GM18517 (cell line): ENCODE measurements at regions not wholly inside any gene's neighbourhood (a gene's known extent, or its start where the extent isn't known, plus 50 kb on each side); places are given as distances from the start of the nearest gene placed in this dataset.
"Not testable (repeated sequence)": the region's sequence is repeated elsewhere in the genome, so short reads cannot be mapped to it uniquely, and the experiment has no call there.

Experiments used
- ATAC-seq: cut with Tn5 transposase; IDR thresholded peaks from one replicate; pipeline ENCODE4 v1.9.1; 2021; ENCODE audit warnings: mild to moderate bottlenecking, moderate library complexity; ENCODE audit not compliant: unreplicated experiment

DNA sequence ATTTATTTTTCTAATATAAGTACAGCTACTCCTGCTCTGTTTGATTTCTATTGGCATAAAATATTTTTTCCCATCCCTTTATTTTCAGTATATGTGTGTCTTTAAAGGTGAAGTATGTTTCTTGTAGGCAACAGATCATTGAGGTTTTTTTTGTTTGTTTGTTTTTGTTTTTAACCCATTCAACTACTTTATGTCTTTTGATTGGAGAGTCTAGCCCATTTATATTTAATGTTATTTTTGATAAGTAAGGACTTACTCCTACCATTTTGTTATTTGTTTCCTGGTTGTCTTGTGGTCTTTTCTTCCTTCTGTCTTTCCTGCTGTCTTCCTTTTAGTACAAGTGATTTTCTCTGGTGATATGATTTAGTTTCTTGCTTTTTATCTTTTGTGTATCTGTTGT lies 285.1 kb upstream of the PROX1 start:
- no peak for ATAC-seq

DNA sequence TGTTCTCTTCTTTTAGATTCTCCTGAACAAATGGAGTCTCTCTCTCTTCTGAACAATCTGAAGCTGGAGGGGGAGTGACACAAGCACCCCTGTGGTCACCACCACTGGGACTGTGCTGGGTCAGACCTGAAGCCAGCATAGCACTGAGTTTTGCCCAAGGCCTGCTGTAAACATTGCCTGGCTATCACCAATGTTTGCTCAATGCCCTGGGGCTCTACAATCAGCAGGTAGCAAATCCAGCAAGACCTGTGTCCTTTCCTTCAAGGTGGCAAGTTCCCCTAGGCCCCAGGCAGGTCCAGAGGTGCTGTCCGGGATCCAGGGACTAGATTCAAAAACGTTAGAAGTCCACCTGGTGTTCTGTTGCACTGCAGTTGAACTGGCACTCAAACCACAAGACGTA lies 282.8 kb upstream of the PROX1 start:
- no peak for ATAC-seq

DNA sequence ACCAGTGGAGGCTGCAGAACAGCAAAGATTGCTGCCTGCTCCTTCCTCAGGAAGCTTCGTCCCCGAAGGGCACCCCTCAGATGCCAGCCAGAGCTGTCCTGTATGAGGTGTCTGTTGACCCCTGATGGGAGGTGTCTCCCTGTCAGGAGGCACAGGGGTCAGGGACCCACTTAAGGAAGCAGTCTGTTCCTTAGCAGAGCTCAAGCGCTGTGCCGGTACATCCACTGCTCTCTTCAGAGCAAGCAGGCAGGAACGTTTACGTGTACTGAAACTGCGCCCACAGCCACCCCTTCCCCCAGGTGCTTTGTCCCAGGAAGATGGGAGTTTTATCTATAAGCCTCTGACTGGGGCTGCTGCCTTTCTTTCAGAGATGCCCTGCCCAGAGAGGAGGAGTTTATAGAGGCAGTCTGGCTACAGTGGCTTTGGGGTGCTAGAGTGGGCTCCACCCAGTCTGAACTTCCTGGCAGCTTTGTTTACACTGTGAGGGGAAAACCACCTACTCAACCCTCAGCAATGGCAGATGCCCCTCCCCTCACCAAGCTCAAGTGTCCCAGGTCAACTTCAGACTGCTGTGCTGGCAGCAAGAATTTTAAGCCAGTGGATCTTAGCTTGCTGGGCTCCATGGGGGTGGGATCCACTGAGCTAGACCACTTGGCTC lies 275.8 kb upstream of the PROX1 start:
- not testable (repeated sequence) for ATAC-seq

- no peak for ATAC-seq
Observed at GRCh38 chr1:213714645-213715044, 273.1 kb upstream of the PROX1 start.

GRCh38 chr1:213715182-213715581 lies 272.6 kb upstream of the PROX1 start:
- ATAC-seq, result no peak

DNA sequence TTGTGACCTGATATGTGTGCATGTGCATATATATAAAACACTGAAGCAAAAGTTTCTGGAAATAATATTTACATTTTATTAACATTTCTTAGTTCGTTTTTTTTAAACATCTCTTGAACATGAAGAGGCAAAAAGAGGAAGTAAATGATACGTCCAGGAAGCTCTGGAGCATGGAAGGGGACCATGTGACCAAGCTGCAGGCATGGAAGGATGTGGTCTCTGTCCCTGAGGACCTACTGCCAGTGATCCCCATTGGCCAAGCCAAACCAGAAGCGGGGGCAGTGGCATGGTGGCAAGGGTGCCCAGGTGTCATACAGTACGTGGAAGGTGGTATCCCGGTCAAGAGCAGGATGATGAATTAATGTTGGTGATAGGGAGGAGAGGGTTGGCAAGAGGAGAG lies 268.3 kb upstream of the PROX1 start:
- no peak for ATAC-seq

- ATAC-seq, result no peak
Observed at GRCh38 chr1:213720032-213720431, 267.7 kb upstream of the PROX1 start.

- ATAC-seq, result no peak
Observed at GRCh38 chr1:213723187-213723586, 264.6 kb upstream of the PROX1 start.

DNA sequence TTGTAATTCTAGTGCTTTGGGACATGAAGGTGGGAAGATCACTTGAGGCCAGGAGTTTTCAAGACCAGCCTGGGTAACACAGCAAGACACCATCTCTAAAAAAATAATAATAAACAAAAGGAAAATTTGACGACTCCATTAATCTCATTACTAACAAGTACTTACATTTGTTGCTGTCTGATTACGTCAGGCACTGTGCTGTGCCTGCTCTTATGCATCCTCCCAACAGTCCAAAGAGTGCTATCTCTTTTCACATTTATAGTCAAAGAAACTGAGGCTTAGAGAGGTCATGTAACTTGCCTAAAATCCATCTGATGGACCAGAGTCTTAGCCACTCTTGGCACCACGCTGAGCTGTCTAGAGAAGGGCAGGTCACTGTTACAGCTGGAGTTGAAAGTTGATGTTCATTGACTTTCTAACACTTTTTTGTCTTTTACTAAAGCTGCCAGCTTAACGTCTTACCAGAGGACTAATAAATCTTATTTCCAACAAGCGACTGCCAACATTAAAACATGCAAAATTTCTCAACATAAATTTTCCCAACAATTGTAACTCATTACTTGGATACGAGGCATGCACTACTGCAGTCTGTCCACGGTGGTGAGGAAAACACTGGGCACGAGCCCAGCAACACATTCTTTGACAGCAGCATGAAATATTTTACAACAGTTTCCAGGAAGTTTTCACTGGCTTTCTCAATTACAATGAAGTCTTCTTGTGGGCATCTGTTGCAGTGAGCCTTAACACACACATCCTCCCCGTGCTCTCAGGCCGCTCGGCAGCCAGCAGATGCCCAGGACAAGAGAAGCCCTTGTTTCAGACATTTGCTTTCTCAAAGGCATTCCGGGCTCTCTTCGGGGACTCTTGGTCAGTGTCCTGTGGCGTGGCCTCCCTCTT lies 262.9 kb upstream of the PROX1 start:
- ATAC-seq, result no peak

GRCh38 chr1:213727853-213728592 lies 259.8 kb upstream of the PROX1 start:
- ATAC-seq, result no peak

GRCh38 chr1:213728593-213729536 lies 258.9 kb upstream of the PROX1 start:
- no peak for ATAC-seq

DNA sequence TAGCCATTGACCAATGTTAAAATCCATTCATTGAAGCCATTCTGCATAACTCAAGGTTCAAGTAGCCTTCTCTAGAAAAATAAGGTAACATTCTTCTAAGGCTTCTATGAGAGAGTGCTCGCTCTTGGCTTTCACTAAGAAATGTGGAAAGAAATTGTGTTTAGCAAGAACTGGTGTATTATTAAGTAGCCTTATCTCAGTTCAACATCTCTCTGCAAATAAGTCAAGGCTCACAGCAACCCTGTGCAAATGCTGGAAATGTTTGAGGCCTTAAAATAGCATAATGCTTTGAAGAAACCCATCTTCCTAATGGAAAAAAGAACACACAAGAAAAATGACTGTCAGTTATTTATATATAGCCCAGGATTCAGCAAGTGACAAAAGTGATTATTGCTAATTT lies 254.1 kb upstream of the PROX1 start:
- ATAC-seq, result no peak

DNA sequence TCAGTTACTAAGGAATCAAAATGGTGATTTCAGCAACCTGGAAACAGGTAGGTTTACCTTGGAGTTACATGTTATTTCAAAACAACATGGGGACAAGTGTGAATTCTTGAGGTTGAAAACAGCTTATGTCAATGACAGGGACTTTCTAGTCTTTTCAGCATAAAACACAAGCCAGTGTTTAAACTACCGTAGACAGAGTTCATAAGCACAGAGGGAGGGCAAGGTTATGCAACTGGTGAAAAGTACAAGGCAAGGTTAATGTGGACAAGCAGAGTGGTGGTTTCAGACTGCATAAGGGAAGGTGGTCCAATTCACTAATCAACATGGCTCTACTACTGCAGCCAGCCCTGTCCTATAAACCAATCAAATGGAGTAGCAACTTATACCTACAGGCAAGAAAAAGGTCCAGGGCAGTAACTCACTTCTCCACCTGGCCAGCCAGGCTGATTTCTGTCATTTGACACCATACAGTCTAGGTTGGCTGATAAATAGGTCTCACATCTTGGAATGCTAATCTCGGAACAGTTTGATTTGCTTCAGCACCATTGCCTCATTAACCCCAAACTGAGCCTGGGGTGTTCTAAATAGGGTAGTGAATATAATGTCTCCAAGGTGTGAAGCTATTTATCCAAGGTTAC lies 250.3 kb upstream of the PROX1 start:
- ATAC-seq, result no peak

GRCh38 chr1:213738658-213739057 lies 249.1 kb upstream of the PROX1 start:
- no peak for ATAC-seq

- no peak for ATAC-seq
Observed at GRCh38 chr1:213742992-213743391, 244.8 kb upstream of the PROX1 start.

DNA sequence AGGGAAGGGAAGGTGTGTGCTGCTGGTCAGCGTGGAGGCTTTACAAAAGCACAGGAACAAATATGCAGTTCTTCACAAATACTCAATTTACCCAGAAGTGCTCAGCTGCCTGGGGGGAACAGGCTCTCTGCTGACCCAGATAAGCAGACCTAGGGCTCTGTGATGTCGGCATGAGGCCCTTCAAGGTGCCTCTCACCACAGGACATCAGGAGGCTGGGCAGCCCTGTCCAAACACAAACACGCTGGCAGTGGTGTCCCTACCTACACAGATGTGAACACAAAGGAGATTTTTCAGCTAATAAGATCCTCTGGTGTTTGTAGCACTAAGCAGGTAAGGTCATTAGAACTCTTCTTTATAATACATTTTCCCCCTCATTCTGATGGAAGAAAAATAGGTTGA lies 243.0 kb upstream of the PROX1 start:
- no peak for ATAC-seq

DNA sequence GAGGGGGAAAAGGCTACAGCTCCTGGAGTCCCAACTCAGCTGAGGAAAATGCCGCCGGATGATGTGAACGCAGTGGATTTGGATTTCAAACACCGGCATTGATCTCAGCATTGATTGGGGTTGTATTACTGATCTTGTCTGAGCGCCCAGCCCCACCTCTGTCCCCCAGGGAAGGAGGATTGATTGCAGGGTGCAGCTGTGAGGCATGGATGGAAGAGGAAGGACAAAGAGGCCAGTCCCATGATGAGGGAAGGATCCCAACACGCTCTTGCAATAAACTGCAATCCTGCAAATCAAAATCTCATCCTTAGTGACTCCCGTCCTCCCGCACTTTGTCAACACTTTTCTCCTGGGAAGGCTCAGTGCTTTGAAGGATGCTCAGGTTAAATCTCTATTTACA lies 242.3 kb upstream of the PROX1 start:
- ATAC-seq, result no peak

DNA sequence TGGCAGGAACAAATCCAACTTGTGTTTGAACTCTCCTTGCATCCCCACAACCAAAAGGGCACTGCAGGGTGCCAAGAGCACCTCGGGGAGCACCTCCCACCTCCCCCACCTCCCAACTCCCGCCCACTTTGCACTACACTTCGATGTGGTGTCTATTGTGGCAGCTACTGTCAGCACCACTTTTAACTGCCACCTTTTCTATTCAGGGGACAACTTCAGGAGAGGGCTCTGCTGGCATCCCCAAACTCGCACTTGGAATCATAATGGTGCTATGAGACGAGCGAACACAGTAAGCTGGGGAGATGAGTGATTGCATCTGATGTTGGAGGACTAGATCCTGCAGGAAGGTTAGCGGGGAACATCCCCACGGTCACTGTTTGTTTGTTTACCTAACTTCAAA lies 238.2 kb upstream of the PROX1 start:
- ATAC-seq, result no peak

GRCh38 chr1:213750231-213751063 lies 237.3 kb upstream of the PROX1 start:
- no peak for ATAC-seq
